Vagina (tissue), 2 donors: ENCODE measurements at regions not wholly inside any gene's neighbourhood (a gene's known extent, or its start where the extent isn't known, plus 50 kb on each side); places are given as distances from the start of the nearest gene placed in this dataset.

ENCODE experiments used
- CTCF ChIP-seq, 3 experiments: fragments of 450-650 bp in 2 of 3; fragments of 200-600 bp in 1 of 3; sonication (generic) in 1 of 3; IDR thresholded peaks; one replicate each; pipeline ENCODE4 v1.5.1; 2017 to 2019; ENCODE audit warnings: antibody characterized with exemption in 3 of 3, mild to moderate bottlenecking in 2 of 3, moderate library complexity in 2 of 3
- POLR2A ChIP-seq, 2 donors: fragments of 450-650 bp; IDR thresholded peaks; one replicate each; pipeline ENCODE4 v1.6.1; 2017; ENCODE audit warnings: antibody characterized with exemption in 2 of 2, mild to moderate bottlenecking in 2 of 2, moderate library complexity in 2 of 2
- POLR2AphosphoS5 ChIP-seq, 2 donors: sonication (generic); formaldehyde crosslinking; IDR thresholded peaks; one replicate each; pipeline ENCODE4 v1.9.0; 2017; ENCODE audit warnings: antibody characterized with exemption in 2 of 2, mild to moderate bottlenecking in 2 of 2, low read depth in 1 of 2; ENCODE audit not compliant: insufficient read depth in 1 of 2

- TF ChIP-seq CTCF (IDR thresholded peaks at IDR 0.05), result no peak
- no peak for TF ChIP-seq POLR2AphosphoS5 (IDR thresholded peaks at IDR 0.05; ENCODE audit: insufficient read depth in 1 of 2, low read depth in 1 of 2)
- TF ChIP-seq POLR2A (IDR thresholded peaks at IDR 0.05), result no peak
Observed at GRCh38 chr10:108849186-108849585, 1074.1 kb downstream of the XPNPEP1 start.
